HG03135 (cell line): ENCODE measurements at regions not wholly inside any gene's neighbourhood (a gene's known extent, or its start where the extent isn't known, plus 50 kb on each side); places are given as distances from the start of the nearest gene placed in this dataset.

ENCODE experiments used
- ATAC-seq: cut with Tn5 transposase; IDR thresholded peaks from one replicate; pipeline ENCODE4 v1.9.1; 2021; ENCODE audit warnings: mild to moderate bottlenecking, moderate library complexity; ENCODE audit not compliant: unreplicated experiment

- ATAC-seq: no peak
Measured at GRCh38 chr18:65567372-65567771, 183.4 kb upstream of the CDH7 start.

GRCh38 chr18:65548316-65548715 is 202.5 kb upstream of the CDH7 start:
- no peak for ATAC-seq

- ATAC-seq: no peak
Measured at GRCh38 chr18:65547046-65547445, 203.8 kb upstream of the CDH7 start.

- no peak for ATAC-seq
Measured at GRCh38 chr18:65544701-65545100, 206.1 kb upstream of the CDH7 start.

GRCh38 chr18:65527879-65528633 is 222.8 kb upstream of the CDH7 start:
- no peak for ATAC-seq

- ATAC-seq: no peak
Measured at GRCh38 chr18:65526099-65526498, 224.7 kb upstream of the CDH7 start.

- no peak for ATAC-seq
Measured at GRCh38 chr18:65523461-65523860, 227.4 kb upstream of the CDH7 start.

- no peak for ATAC-seq
Measured at GRCh38 chr18:65522907-65523306, 227.9 kb upstream of the CDH7 start.

- ATAC-seq: no peak
Measured at GRCh38 chr18:65516209-65516608, 234.6 kb upstream of the CDH7 start.

GRCh38 chr18:65498605-65499004 is 252.2 kb upstream of the CDH7 start:
- no peak for ATAC-seq

GRCh38 chr18:65487569-65487968 is 263.2 kb upstream of the CDH7 start:
- ATAC-seq: no peak

GRCh38 chr18:65477455-65477854 is 273.4 kb upstream of the CDH7 start:
- no peak for ATAC-seq

GRCh38 chr18:65468881-65469280 is 281.9 kb upstream of the CDH7 start:
- no peak for ATAC-seq

GRCh38 chr18:65464361-65464760 is 286.5 kb upstream of the CDH7 start:
- ATAC-seq: no peak

GRCh38 chr18:65459741-65460140 is 291.1 kb upstream of the CDH7 start:
- ATAC-seq: no peak

- ATAC-seq: no peak
Measured at GRCh38 chr18:65458871-65459270, 291.9 kb upstream of the CDH7 start.

- no peak for ATAC-seq
Measured at GRCh38 chr18:65439188-65439587, 311.6 kb upstream of the CDH7 start.

- no peak for ATAC-seq
Measured at GRCh38 chr18:65436430-65436829, 314.4 kb upstream of the CDH7 start.

GRCh38 chr18:65435534-65435933 is 315.3 kb upstream of the CDH7 start:
- no peak for ATAC-seq

- ATAC-seq: no peak
Measured at GRCh38 chr18:65429601-65430000, 321.2 kb upstream of the CDH7 start.

GRCh38 chr18:65425366-65425765 is 325.4 kb upstream of the CDH7 start:
- no peak for ATAC-seq

- ATAC-seq: no peak
Measured at GRCh38 chr18:65423776-65424175, 327.0 kb upstream of the CDH7 start.

GRCh38 chr18:65422544-65423136 is 328.2 kb upstream of the CDH7 start:
- no peak for ATAC-seq
